RWPE2 (cell line): ENCODE measurements at regions not wholly inside any gene's neighbourhood (a gene's known extent, or its start where the extent isn't known, plus 50 kb on each side); places are given as distances from the start of the nearest gene placed in this dataset.
"Not testable (repeated sequence)": the region's sequence is repeated elsewhere in the genome, so short reads cannot be mapped to it uniquely, and the experiment has no call there.

ENCODE experiments used
- ATAC-seq: fragments of 200-7000 bp; cut with Tn5 transposase; 3 replicates; pipeline ENCODE4 v1.9.1; 2021; ENCODE audit warnings: low read depth
- DNase-seq: peaks from one replicate; pipeline ENCODE4 v3.0.0-alpha.2; 2020; ENCODE audit warnings: low spot score
- H3K27ac ChIP-seq: fragments of 450-650 bp; 2 replicates; pipeline ENCODE4 v1.5.1; 2017; ENCODE audit warnings: mild to moderate bottlenecking; ENCODE audit not compliant: poor library complexity, severe bottlenecking
- H3K27me3 ChIP-seq: fragments of 250-450 bp; sonication (Bioruptor Pico); 2 replicates; pipeline ENCODE4 v1.5.1; 2021; ENCODE audit warnings: mild to moderate bottlenecking, moderate library complexity; ENCODE audit not compliant: insufficient read depth, poor library complexity, severe bottlenecking
- H3K36me3 ChIP-seq: fragments of 250-450 bp; sonication (Bioruptor Pico); 2 replicates; pipeline ENCODE4 v1.5.1; 2020; ENCODE audit warnings: low read depth, mild to moderate bottlenecking, moderate library complexity
- H3K4me1 ChIP-seq: fragments of 250-450 bp; sonication (Bioruptor Pico); 2 replicates; pipeline ENCODE4 v1.5.1; 2021; ENCODE audit warnings: mild to moderate bottlenecking, moderate library complexity; ENCODE audit not compliant: insufficient read depth, poor library complexity, severe bottlenecking
- H3K4me3 ChIP-seq: fragments of 250-450 bp; sonication (Bioruptor Pico); 2 replicates; pipeline ENCODE4 v1.5.1; 2021; ENCODE audit warnings: mild to moderate bottlenecking, moderate library complexity; ENCODE audit not compliant: severe bottlenecking
- H3K9me3 ChIP-seq: fragments of 250-450 bp; sonication (Bioruptor Pico); 2 replicates; pipeline ENCODE4 v1.5.1; 2021; ENCODE audit warnings: mild to moderate bottlenecking, moderate library complexity; ENCODE audit not compliant: severe bottlenecking
- TF ChIP-seq, protein P1 (sequence below): fragments of 450-650 bp; IDR thresholded peaks from one replicate; pipeline ENCODE4 v1.5.1; 2017; ENCODE audit warnings: mild to moderate bottlenecking, moderate library complexity; ENCODE audit not compliant: poor library complexity, severe bottlenecking

DNA sequence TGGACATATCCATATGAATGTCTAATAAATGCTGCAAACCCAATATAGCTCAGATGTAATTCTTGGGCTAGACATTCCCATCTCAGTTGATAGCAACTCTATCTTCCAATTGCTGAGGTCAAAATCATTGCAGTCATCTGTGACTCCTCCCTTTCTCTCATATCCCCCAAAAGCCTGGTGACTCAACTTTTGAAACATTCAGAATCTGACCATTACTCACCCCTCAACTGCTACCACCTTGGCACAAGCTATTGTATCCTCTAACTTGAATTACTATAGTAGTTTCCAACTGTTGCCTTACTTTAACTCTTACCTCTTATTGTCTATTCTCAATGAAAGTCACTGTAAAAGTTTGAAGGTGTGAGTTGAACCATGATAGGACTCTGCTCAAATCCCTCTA lies 600.1 kb upstream of the RGMB start:
- Histone ChIP-seq H3K4me3 (no peak overlapping the region), H3K9me3 (no peaks in the 10 kb centered on the region), H3K4me1 (no peaks in the 10 kb centered on the region), H3K27ac (no peak overlapping the region), H3K36me3 (no peaks in the 10 kb centered on the region), H3K27me3 (no peaks in the 10 kb centered on the region)
- peak; percentile 62; the same call in 1 of the 3 replicates for ATAC-seq
- TF ChIP-seq, protein P1, sequence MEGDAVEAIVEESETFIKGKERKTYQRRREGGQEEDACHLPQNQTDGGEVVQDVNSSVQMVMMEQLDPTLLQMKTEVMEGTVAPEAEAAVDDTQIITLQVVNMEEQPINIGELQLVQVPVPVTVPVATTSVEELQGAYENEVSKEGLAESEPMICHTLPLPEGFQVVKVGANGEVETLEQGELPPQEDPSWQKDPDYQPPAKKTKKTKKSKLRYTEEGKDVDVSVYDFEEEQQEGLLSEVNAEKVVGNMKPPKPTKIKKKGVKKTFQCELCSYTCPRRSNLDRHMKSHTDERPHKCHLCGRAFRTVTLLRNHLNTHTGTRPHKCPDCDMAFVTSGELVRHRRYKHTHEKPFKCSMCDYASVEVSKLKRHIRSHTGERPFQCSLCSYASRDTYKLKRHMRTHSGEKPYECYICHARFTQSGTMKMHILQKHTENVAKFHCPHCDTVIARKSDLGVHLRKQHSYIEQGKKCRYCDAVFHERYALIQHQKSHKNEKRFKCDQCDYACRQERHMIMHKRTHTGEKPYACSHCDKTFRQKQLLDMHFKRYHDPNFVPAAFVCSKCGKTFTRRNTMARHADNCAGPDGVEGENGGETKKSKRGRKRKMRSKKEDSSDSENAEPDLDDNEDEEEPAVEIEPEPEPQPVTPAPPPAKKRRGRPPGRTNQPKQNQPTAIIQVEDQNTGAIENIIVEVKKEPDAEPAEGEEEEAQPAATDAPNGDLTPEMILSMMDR: no peak
- DNase-seq: no peak

DNA sequence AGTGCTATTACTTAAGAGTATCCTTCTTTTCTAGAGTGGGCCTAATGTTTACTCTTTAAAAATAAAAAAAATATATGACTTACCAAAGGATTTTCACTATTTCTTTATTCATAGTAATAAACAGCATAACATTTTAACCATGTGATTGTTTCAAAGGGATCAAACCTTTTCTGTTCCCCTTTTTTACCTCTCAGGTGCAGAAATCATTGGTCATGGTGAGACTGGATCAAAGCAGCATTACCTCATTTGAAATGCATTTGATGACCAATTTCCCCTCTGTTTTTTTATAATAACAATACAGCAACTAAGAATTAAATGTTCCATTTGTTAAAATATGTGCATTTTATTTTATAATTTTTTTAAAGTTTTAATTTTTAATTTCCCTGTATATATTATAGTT lies 598.0 kb upstream of the RGMB start:
- ATAC-seq (no peak), DNase-seq (no peak)
- H3K4me1 ChIP-seq: no peaks in the 10 kb centered on the region

DNA sequence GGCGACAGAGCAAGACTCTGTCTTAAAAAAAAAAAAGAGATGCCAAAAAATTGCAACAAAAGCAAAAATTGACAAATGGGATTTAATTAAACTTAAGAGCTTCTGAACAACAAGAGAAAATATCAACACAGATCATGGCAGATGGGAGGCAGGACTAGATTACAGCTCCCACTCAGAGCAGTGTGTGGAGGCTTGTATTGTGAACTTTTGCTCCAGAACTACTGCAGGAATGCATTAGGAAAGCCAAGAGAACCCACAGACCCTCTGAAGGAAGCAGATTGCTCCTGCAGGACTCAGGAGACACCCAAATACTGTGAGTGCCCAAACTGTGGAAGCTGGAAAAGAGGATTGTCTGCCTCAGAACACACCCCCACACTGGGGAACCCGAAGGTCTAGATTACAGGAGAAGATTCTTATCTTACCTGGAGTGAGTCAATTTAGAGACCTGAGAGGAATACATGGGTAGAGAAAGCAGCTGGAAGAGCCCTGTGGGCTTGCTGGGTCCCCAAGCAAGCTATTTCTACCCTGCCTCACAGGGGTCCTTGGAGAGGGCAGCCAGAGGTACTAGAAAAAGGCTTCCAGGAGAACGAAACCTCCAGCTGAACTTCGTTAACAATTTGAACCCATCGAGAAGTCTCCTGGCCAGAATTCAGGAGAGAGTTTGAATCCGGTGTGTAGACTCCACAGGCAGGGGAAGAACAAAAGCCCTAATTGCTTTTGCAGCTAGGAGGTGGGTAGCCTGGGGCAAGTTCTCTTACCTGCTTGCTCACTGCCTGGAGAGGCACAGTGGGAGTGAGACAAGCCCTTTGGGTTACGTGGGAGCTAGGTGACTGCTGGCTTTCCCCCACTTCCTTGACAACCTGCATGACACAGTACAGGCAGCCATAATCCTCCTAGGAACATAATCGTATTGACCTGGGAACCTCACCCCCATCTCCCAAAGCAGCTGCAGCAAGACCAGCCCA lies 593.4 kb upstream of the RGMB start:
- Histone ChIP-seq H3K9me3 (peaks cover 7% of the 10 kb centered on the region), H3K27ac (no peak overlapping the region), H3K4me3 (no peak overlapping the region), H3K36me3 (no peaks in the 10 kb centered on the region), H3K27me3 (no peaks in the 10 kb centered on the region), H3K4me1 (no peaks in the 10 kb centered on the region)
- TF ChIP-seq, protein P1: no peak
- no peak for ATAC-seq
- DNase-seq: no peak

More for the DNA sequence above, 598.0 kb upstream of the RGMB start:
- H3K36me3 ChIP-seq: no peaks in the 10 kb centered on the region
- H3K9me3 ChIP-seq: no peaks in the 10 kb centered on the region
- no peak overlapping the region for H3K27ac ChIP-seq
- H3K27me3 ChIP-seq: no peaks in the 10 kb centered on the region
- TF ChIP-seq, protein P1: no peak
- no peak overlapping the region for H3K4me3 ChIP-seq

DNA sequence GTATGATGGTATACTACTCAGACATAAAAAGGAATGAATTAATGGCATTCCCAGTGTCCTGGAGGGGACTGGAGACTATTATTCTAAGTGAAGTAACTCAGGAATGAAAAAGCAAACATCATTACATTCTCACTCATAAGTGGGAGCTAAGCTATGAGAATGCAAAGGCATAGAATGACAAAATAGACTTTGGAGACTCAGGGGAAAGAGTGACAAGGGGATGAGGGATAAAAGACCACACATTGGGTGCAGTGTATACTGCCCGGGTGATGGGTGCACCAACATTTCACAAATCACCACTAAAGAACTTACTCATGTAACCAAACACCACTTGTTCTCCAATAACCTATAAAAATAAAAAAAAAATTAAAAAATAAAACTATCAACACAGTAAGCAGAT lies 587.3 kb upstream of the RGMB start:
- Histone ChIP-seq H3K9me3 (peaks cover 7% of the 10 kb centered on the region), H3K4me1 (no peaks in the 10 kb centered on the region), H3K27me3 (no peaks in the 10 kb centered on the region), H3K4me3 (no peak overlapping the region), H3K27ac (no peak overlapping the region), H3K36me3 (no peaks in the 10 kb centered on the region)
- ATAC-seq (no peak), DNase-seq (no peak)
- TF ChIP-seq, protein P1: no peak

DNA sequence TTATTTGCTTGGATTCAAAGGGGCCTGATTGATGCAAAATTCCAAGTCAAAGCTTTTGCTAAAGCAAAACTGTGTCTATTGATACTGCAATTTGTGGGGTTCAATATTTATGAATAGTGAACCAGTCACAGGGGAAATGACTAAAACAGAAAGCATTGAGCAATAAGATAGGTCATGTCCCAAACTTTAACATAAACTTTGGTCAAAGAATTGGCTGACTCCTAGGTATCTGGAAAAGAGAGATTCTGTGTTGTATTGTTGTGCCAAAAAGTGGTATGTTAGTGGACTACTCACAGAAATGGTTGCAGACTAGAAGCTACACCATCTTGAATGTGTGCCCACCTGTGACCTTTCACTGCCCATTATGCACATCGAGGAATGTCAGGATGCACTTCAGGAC lies 585.5 kb upstream of the RGMB start:
- TF ChIP-seq, protein P1: no peak
- ATAC-seq (0 out of 3 replicates have a peak, but pooled peaks have one; percentile 29), DNase-seq (no peak)
- Histone ChIP-seq H3K27ac (no peak overlapping the region), H3K36me3 (no peaks in the 10 kb centered on the region), H3K27me3 (no peaks in the 10 kb centered on the region), H3K9me3 (peaks cover 7% of the 10 kb centered on the region), H3K4me1 (no peaks in the 10 kb centered on the region), H3K4me3 (no peak overlapping the region)

DNA sequence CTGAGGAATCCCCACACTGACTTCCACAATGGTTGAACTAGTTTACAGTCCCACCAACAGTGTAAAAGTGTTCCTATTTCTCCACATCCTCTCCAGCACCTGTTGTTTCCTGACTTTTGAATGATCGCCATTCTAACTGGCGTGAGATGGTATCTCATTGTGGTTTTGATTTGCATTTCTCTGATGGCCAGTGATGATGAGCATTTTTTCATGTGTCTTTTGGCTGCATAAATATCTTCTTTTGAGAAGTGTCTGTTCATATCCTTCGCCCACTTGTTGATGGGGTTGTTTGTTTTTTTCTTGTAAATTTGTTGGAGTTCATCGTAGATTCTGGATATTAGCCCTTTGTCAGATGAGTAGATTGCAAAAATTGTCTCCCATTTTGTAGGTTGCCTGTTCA lies 583.1 kb upstream of the RGMB start:
- not testable (repeated sequence) for H3K4me3 ChIP-seq, ATAC-seq, H3K9me3 ChIP-seq, H3K36me3 ChIP-seq, DNase-seq, H3K27ac ChIP-seq, H3K27me3 ChIP-seq
- H3K4me1 ChIP-seq: peaks cover 11% of the 10 kb centered on the region
